Neural cell (in vitro differentiated cells): ENCODE measurements at regions not wholly inside any gene's neighbourhood (a gene's known extent, or its start where the extent isn't known, plus 50 kb on each side); places are given as distances from the start of the nearest gene placed in this dataset.

Experiments
- H2AFZ ChIP-seq: fragments of 200-600, 300-800 bp; sonication (generic), shearing (Covaris generic); 2 replicates; pipeline ENCODE4 v1.6.0; 2014; ENCODE audit warnings: low read depth, mild to moderate bottlenecking, antibody characterized with exemption, low read length, moderate library complexity
- H3F3A ChIP-seq: fragments of 200-600 bp; shearing (Covaris generic); 2 replicates; pipeline ENCODE4 v1.6.1; 2016; ENCODE audit warnings: mild to moderate bottlenecking, moderate library complexity, mixed read lengths, antibody characterized with exemption, low read length; ENCODE audit not compliant: insufficient read depth, poor library complexity, severe bottlenecking
- H3K27ac ChIP-seq: fragments of 200-600, 300-800 bp; sonication (generic), shearing (Covaris generic); 2 replicates; pipeline ENCODE4 v1.5.1; 2014; ENCODE audit warnings: mild to moderate bottlenecking, low read length, moderate library complexity
- H3K27me3 ChIP-seq: fragments of 300-800, 200-600 bp; sonication (generic), shearing (Covaris generic); 2 replicates; pipeline ENCODE4 v1.6.0; 2014; ENCODE audit warnings: mild to moderate bottlenecking, low read depth, low read length, moderate library complexity; ENCODE audit not compliant: insufficient read depth
- H3K36me3 ChIP-seq: fragments of 300-800, 200-600 bp; sonication (generic), shearing (Covaris generic); 2 replicates; pipeline ENCODE4 v1.5.1; 2014; ENCODE audit warnings: mild to moderate bottlenecking, antibody characterized with exemption, low read length, moderate library complexity; ENCODE audit not compliant: insufficient read depth
- H3K4me2 ChIP-seq: fragments of 300-800, 200-600 bp; sonication (generic), shearing (Covaris generic); 2 replicates; pipeline ENCODE4 v1.6.0; 2014; ENCODE audit warnings: mild to moderate bottlenecking, low read length
- H3K4me3 ChIP-seq: fragments of 300-800, 200-600 bp; sonication (generic), shearing (Covaris generic); 2 replicates; pipeline ENCODE4 v1.5.1; 2014; ENCODE audit warnings: mild to moderate bottlenecking, low read length, moderate library complexity
- H3K79me2 ChIP-seq: fragments of 200-600 bp; shearing (Covaris generic); replicated peaks from 2 replicates; pipeline ENCODE4 v1.6.0; 2014; ENCODE audit warnings: mild to moderate bottlenecking, low read length, moderate library complexity; ENCODE audit not compliant: insufficient read depth
- H3K9ac ChIP-seq: fragments of 300-800, 200-600 bp; sonication (generic), shearing (Covaris generic); 2 replicates; pipeline ENCODE4 v1.6.1; 2016; ENCODE audit warnings: mild to moderate bottlenecking, low read length, mixed read lengths
- H3K9me2 ChIP-seq: fragments of 200-600 bp; shearing (Covaris generic); 2 replicates; pipeline ENCODE4 v1.6.1; 2016; ENCODE audit warnings: mild to moderate bottlenecking, low read length, mixed read lengths; ENCODE audit not compliant: insufficient read depth
- H3K9me3 ChIP-seq: fragments of 200-600, 300-800 bp; sonication (generic), shearing (Covaris generic); 2 replicates; pipeline ENCODE4 v1.6.1; 2016; ENCODE audit warnings: mild to moderate bottlenecking, mixed run types, low read length, moderate library complexity, mixed read lengths
- H4K20me1 ChIP-seq: fragments of 200-600 bp; shearing (Covaris generic); 2 replicates; pipeline ENCODE4 v1.6.1; 2016; ENCODE audit warnings: mild to moderate bottlenecking, mixed run types; ENCODE audit not compliant: insufficient read depth
- CTCF ChIP-seq: fragments of 450-650 bp; IDR thresholded peaks from 2 replicates; pipeline ENCODE4 v1.5.1; 2014; ENCODE audit warnings: antibody characterized with exemption, mild to moderate bottlenecking, moderate library complexity; ENCODE audit not compliant: poor library complexity, severe bottlenecking
- EP300 ChIP-seq: fragments of 450-650 bp; conservative IDR thresholded peaks from 2 replicates; pipeline ENCODE4 v1.6.1; 2014; ENCODE audit warnings: antibody characterized with exemption, mild to moderate bottlenecking, moderate library complexity; ENCODE audit not compliant: poor library complexity, severe bottlenecking
- EZH2 ChIP-seq: fragments of 200-600, 300-800 bp; shearing (Covaris generic), sonication (generic); IDR thresholded peaks from 2 replicates; pipeline ENCODE4 v1.6.1; 2014; ENCODE audit warnings: antibody characterized with exemption, low read length, borderline replicate concordance, mild to moderate bottlenecking; ENCODE audit not compliant: insufficient read depth, poor library complexity, severe bottlenecking
- MXI1 ChIP-seq: fragments of 450-650 bp; conservative IDR thresholded peaks from 2 replicates; pipeline ENCODE4 v1.6.1; 2014; ENCODE audit warnings: antibody characterized with exemption, mild to moderate bottlenecking; ENCODE audit not compliant: poor library complexity, severe bottlenecking
- POLR2AphosphoS5 ChIP-seq: IDR thresholded peaks from 2 replicates; pipeline ENCODE4 v1.6.1; 2012
- RAD21 ChIP-seq: fragments of 450-650 bp; conservative IDR thresholded peaks from 2 replicates; pipeline ENCODE4 v1.6.1; 2014; ENCODE audit warnings: antibody characterized with exemption, mild to moderate bottlenecking, moderate library complexity
- REST ChIP-seq: IDR thresholded peaks from 2 replicates; pipeline ENCODE4 v1.6.1; 2012; ENCODE audit warnings: borderline replicate concordance
- SMC3 ChIP-seq: fragments of 450-650 bp; conservative IDR thresholded peaks from 2 replicates; pipeline ENCODE4 v1.6.1; 2014; ENCODE audit warnings: antibody characterized with exemption, mild to moderate bottlenecking, moderate library complexity; ENCODE audit not compliant: poor library complexity
- TAF1 ChIP-seq: IDR thresholded peaks from 2 replicates; pipeline ENCODE4 v1.6.1; 2012; ENCODE audit warnings: low read depth

GRCh38 chr2:172244419-172245130 lies 141.9 kb upstream of the DLX2 start:
- no peaks in the 10 kb centered on the region for H3F3A ChIP-seq
- H2AFZ ChIP-seq: no peak overlapping the region
- no peaks in the 10 kb centered on the region for H3K9me3 ChIP-seq
- no peaks in the 10 kb centered on the region for H3K36me3 ChIP-seq
- H3K9ac ChIP-seq: no peak overlapping the region
- no peaks in the 10 kb centered on the region for H3K79me2 ChIP-seq
- H3K9me2 ChIP-seq: no peaks in the 10 kb centered on the region
- H3K27me3 ChIP-seq: no peaks in the 10 kb centered on the region
- H3K4me2 ChIP-seq: no peak overlapping the region
- H3K27ac ChIP-seq: peak overlapping the region; percentile 18
- H4K20me1 ChIP-seq: no peaks in the 10 kb centered on the region
- no peak overlapping the region for H3K4me3 ChIP-seq
- TF ChIP-seq EZH2 (no peak), CTCF (no peak), SMC3 (no peak), RAD21 (no peak), TAF1 (no peak), EP300 (peak; percentile 98), REST (peak; percentile 95), POLR2AphosphoS5 (peak; percentile 67), MXI1 (no peak)

- Histone ChIP-seq H3K4me2 (no peak overlapping the region), H3F3A (no peaks in the 10 kb centered on the region), H3K9ac (no peak overlapping the region), H3K9me2 (no peaks in the 10 kb centered on the region), H3K4me3 (no peak overlapping the region), H2AFZ (no peak overlapping the region), H4K20me1 (no peaks in the 10 kb centered on the region), H3K9me3 (no peaks in the 10 kb centered on the region), H3K36me3 (no peaks in the 10 kb centered on the region), H3K27ac (no peak overlapping the region), H3K79me2 (no peaks in the 10 kb centered on the region), H3K27me3 (no peaks in the 10 kb centered on the region)
- TF ChIP-seq SMC3 (no peak), REST (no peak), EZH2 (no peak), POLR2AphosphoS5 (no peak), RAD21 (no peak), TAF1 (no peak), MXI1 (no peak), EP300 (no peak)
These were observed 143.9 kb upstream of the DLX2 start for GRCh38 chr2:172246649-172247048.
